ENCODE measurements at regions not wholly inside any gene's neighbourhood (a gene's known extent, or its start where the extent isn't known, plus 50 kb on each side); places are given as distances from the start of the nearest gene placed in this dataset.

DNA sequence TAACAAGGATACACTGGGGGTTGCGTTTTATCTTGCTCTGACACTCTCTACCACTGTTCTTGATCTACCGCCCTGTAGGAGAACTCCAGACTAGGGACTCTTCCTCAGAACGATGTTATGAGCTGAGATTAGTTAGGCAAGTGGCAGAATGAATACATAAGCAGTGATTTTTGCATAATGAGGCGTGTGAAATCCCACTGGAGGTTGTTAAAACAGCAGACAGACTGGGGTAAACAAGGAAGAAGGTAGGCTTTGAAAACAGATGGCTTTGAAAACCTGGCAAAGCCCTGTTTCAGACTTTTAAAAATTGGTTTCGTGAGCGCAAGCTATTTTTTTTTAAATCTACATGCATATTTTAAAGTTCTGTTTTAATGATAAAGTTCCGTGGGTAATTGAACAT is 785.2 kb downstream of the TYW1 start:
- 92% methylated on average over 7 of the region's 7 CpGs; no CpG with 5 or more reads in 1 of the 2 experiments for WGBS, 2 experiments (ENCODE audit: extremely low coverage in 1 of 2, insufficient coverage in 1 of 2, insufficient read length in 1 of 2, insufficient replicate concordance in 2 of 2, low coverage in 1 of 2, low lambda C conversion rate in 2 of 2, missing lambda C conversion rate in 1 of 2)
- Histone ChIP-seq H3K4me1 (replicated peaks in 1 of 4; ENCODE audit: control insufficient read depth in 3 of 4, insufficient read depth in 4 of 4, low read length in 3 of 4) (no peaks in the 10 kb centered on the region), H2BK12ac (ENCODE audit: low read depth, low read length) (no peak overlapping the region), H2BK20ac (ENCODE audit: low read length) (no peak overlapping the region), H4K20me1 (replicated peaks in 1 of 2; ENCODE audit: control insufficient read depth in 1 of 2, insufficient read depth in 2 of 2, low read length in 2 of 2) (no peaks in the 10 kb centered on the region), H3K27me3 (replicated peaks in 1 of 4; ENCODE audit: control insufficient read depth in 3 of 4, extremely low read depth in 1 of 4, insufficient read depth in 3 of 4, low read length in 3 of 4) (no peaks in the 10 kb centered on the region), H4K8ac (ENCODE audit: extremely low read depth, insufficient read depth, low read length) (no peak overlapping the region), H3K4me2 (ENCODE audit: insufficient read depth in 1 of 2, low read depth in 2 of 2, low read length in 2 of 2) (no peak overlapping the region), H3K23me2 (ENCODE audit: low read depth, low read length) (no peaks in the 10 kb centered on the region), H3K23ac (ENCODE audit: insufficient read length) (no peak overlapping the region), H3K56ac (replicated peaks; ENCODE audit: insufficient read length, low read depth, low read length) (no peak overlapping the region), H3K36me3 (ENCODE audit: control insufficient read depth in 2 of 4, insufficient read depth in 4 of 4, low read length in 3 of 4) (no peaks in the 10 kb centered on the region), H2BK15ac (ENCODE audit: low read length) (no peak overlapping the region), H4K5ac (ENCODE audit: insufficient read length, low read depth, low read length) (no peak overlapping the region), H3K18ac (ENCODE audit: extremely low read depth, low read length) (no peak overlapping the region), H2BK120ac (replicated peaks; ENCODE audit: low read depth, low read length) (no peak overlapping the region), H3K79me2 (ENCODE audit: control insufficient read depth in 1 of 2, insufficient read depth in 2 of 2, low read length in 2 of 2) (no peaks in the 10 kb centered on the region), H3K4me3 (ENCODE audit: extremely low read depth in 1 of 4, insufficient read depth in 2 of 4, low read depth in 3 of 4, low read length in 4 of 4) (no peak overlapping the region), H2BK5ac (ENCODE audit: low read depth, low read length) (no peak overlapping the region), H4K91ac (replicated peaks; ENCODE audit: insufficient read length, low read length) (no peak overlapping the region), H2AK5ac (ENCODE audit: low read depth, low read length) (no peak overlapping the region), H3K79me1 (ENCODE audit: low read depth, low read length) (no peaks in the 10 kb centered on the region), H3K14ac (ENCODE audit: insufficient read length) (no peak overlapping the region), H3K9ac (replicated peaks in 1 of 4; ENCODE audit: extremely low read depth in 1 of 4, low read depth in 3 of 4, low read length in 3 of 4) (no peak overlapping the region), H2AFZ (ENCODE audit: low read length) (no peak overlapping the region), H3K4ac (replicated peaks; ENCODE audit: insufficient read length, low read depth, low read length) (no peak overlapping the region), H3K9me3 (ENCODE audit: insufficient read depth in 2 of 2, low read depth in 1 of 2, low read length in 1 of 2) (no peaks in the 10 kb centered on the region), H3K27ac (ENCODE audit: low read depth, low read length) (no peak overlapping the region)
- no peak for FAIRE-seq
- ChIA-PET POLR2A (ENCODE audit: partially characterized antibody) (no interaction called here), CTCF (ENCODE audit: partially characterized antibody) (interaction anchor here (0.6 to 1.0 kb wide), 5 partner anchors 14 to 281 kb away, joined by 3 to 4 read pairs (median 3); no protein-coding TSS in a partner anchor)
- DNase-seq (ENCODE audit: low read depth in 1 of 2, low spot score in 2 of 2) = no peak
- no peak for TF ChIP-seq CBX5 (IDR thresholded peaks at IDR 0.05; ENCODE audit: low read depth, low read length)
- no peak for TF ChIP-seq TAF7 (optimal IDR thresholded peaks at IDR 0.05; ENCODE audit: borderline replicate concordance, low read depth, low read length)
- TF ChIP-seq BRCA1 (IDR thresholded peaks at IDR 0.05; ENCODE audit: low read depth, low read length) = no peak
- TF ChIP-seq GABPA (IDR thresholded peaks at IDR 0.05; ENCODE audit: borderline replicate concordance, insufficient read depth, low read length) = no peak
- TF ChIP-seq, protein P1, sequence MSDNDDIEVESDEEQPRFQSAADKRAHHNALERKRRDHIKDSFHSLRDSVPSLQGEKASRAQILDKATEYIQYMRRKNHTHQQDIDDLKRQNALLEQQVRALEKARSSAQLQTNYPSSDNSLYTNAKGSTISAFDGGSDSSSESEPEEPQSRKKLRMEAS (IDR thresholded peaks at IDR 0.05) = no peak
- no peak for TF ChIP-seq SIX5 (IDR thresholded peaks at IDR 0.05; ENCODE audit: low read depth, low read length)
- no peak for TF ChIP-seq PHF8 (conservative IDR thresholded peaks at IDR 0.05; ENCODE audit: low read depth, low read length)
- TF ChIP-seq, protein P2, sequence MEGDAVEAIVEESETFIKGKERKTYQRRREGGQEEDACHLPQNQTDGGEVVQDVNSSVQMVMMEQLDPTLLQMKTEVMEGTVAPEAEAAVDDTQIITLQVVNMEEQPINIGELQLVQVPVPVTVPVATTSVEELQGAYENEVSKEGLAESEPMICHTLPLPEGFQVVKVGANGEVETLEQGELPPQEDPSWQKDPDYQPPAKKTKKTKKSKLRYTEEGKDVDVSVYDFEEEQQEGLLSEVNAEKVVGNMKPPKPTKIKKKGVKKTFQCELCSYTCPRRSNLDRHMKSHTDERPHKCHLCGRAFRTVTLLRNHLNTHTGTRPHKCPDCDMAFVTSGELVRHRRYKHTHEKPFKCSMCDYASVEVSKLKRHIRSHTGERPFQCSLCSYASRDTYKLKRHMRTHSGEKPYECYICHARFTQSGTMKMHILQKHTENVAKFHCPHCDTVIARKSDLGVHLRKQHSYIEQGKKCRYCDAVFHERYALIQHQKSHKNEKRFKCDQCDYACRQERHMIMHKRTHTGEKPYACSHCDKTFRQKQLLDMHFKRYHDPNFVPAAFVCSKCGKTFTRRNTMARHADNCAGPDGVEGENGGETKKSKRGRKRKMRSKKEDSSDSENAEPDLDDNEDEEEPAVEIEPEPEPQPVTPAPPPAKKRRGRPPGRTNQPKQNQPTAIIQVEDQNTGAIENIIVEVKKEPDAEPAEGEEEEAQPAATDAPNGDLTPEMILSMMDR (IDR thresholded peaks at IDR 0.05; ENCODE audit: control extremely low read depth in 1 of 3, insufficient read depth in 1 of 3, low read depth in 1 of 3, low read length in 3 of 3) = no peak
- TF ChIP-seq SAP30 (IDR thresholded peaks at IDR 0.05; ENCODE audit: insufficient read depth, insufficient replicate concordance, low read length) = no peak
- no peak for TF ChIP-seq CHD2 (IDR thresholded peaks at IDR 0.05; ENCODE audit: low read length)
- no peak for TF ChIP-seq ZNF274 (IDR thresholded peaks at IDR 0.05; ENCODE audit: borderline replicate concordance, extremely low read depth, low read length)
- TF ChIP-seq CTBP2 (IDR thresholded peaks at IDR 0.05; ENCODE audit: borderline replicate concordance, insufficient read depth, insufficient read length, low read length) = no peak

Data from H1 (cell line).